A673 (cell line): ENCODE measurements at regions not wholly inside any gene's neighbourhood (a gene's known extent, or its start where the extent isn't known, plus 50 kb on each side); places are given as distances from the start of the nearest gene placed in this dataset.

Source experiments
- CTCF ChIP-seq: fragments of 300-800, 200-600 bp; sonication (generic); conservative IDR thresholded peaks from 2 replicates; pipeline ENCODE4 v1.5.1; 2017; ENCODE audit warnings: low read depth, mild to moderate bottlenecking, antibody characterized with exemption, low read length, moderate library complexity, mixed read lengths
- EZH2 ChIP-seq: fragments of 200-600 bp; sonication (generic); IDR thresholded peaks from 2 replicates; pipeline ENCODE4 v1.6.1; 2017; ENCODE audit warnings: borderline replicate concordance, low read depth, mild to moderate bottlenecking, mixed read lengths, antibody characterized with exemption, low read length; ENCODE audit not compliant: poor library complexity, severe bottlenecking

DNA sequence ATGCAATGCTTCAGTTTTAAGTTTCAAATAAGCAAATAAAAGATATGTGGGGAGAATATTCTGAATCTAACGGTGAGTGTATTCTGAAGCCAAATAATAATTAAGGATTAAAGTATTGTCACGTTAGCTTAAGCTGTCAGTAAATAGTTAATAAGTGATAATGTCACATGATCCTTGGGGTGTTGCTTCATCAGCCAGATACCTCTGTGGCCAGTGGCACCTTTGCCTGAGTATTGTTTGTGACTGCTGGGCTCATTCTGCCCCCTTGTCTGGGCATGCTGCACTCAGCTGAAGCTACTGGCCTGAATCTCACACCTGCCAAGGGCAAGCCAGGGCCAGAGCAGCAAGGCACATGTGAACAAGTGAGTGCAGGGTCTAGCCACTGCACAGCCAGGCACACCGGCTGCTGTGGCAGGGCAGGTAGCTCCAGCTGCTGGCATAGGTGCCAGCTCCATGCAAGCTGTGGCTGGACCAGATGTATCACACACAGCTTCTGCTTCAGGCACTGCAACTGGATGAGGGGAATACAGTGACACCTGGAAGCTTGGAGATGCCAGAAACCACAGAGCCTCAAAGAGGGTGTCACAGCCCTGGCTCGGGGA is 739.7 kb downstream of the SLC6A15 start:
- TF ChIP-seq CTCF (no peak), EZH2 (no peak)
